RCC 7860 (cell line): ENCODE measurements at regions not wholly inside any gene's neighbourhood (a gene's known extent, or its start where the extent isn't known, plus 50 kb on each side); places are given as distances from the start of the nearest gene placed in this dataset.

Experiments
- DNase-seq: peaks from one replicate; pipeline ENCODE4 v3.0.0-alpha.2; 2015; ENCODE audit warnings: low spot score
- FAIRE-seq: peaks from 2 replicates; lab custom pipeline; 2012; peaks lifted over from hg19 to GRCh38; lab: Jason Lieb, UNC

- DNase-seq (no peak), FAIRE-seq (no peak)
Observed at GRCh38 chr2:147521936-147522335, 322.9 kb upstream of the ACVR2A start.

- DNase-seq = no peak
- FAIRE-seq = no peak
Observed at GRCh38 chr2:147520817-147521216, 324.0 kb upstream of the ACVR2A start.

- DNase-seq (no peak), FAIRE-seq (no peak)
Observed at GRCh38 chr2:147519178-147519577, 325.7 kb upstream of the ACVR2A start.

DNA sequence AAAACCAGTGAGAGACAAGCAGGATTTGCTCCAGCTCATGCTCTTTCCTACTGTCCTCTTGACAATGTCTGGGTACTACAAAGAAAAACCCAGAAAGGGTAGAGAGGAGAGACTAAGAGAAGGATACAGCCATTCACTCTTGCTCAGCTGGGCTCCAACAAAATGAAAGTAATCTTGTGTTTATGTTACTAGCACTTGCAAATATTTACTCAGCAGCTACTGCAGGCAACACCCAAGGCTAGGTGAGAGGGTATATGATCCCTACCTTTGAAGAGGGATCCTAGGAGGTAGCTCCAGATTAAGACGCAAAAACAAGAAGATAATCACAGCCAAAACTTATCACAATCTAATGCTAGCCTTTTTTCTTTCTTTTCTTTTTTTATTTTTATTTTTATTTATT is 329.6 kb upstream of the ACVR2A start:
- no peak for FAIRE-seq
- DNase-seq = no peak

DNA sequence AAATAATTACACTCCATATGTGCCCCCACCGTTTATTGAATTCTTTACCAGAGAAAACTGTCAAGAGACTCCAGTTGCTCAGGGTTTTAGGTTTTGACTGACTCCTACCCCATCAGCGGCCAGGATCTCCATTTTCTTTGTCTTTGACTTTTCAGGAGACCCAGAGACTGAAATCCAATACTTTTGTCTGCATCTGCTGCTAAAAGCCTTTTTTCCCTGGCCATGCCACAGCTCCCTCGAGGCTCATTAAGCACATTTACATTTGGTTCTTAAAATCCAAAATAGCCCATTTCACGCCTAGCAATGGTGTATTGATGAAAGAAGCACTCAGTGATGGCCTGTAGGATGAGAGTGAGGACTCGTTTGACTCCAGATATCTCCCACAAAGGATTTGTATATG is 332.6 kb upstream of the ACVR2A start:
- FAIRE-seq = no peak
- no peak for DNase-seq

DNA sequence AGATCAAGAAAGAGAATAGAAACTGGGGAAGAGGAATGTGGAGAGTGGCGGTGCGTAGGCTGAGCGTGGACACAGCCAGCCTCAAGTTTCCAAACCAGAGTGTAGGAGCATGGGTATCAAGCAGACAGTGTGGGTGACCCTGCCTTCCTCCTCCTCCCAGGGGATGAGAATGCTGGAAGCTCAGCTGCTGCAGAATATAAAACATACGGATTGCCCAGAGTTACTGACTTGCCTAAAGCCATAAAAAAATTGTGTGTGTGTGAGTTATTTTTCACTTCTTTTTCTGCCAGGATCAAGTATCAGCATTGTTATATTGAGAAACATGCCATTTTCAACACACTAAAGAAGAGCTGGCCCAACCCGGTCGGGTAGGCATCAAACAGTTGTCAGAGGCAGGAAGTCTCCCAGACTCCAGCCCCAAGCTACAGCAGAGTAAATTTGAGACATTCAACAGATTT is 333.3 kb upstream of the ACVR2A start:
- no peak for DNase-seq
- no peak for FAIRE-seq

DNA sequence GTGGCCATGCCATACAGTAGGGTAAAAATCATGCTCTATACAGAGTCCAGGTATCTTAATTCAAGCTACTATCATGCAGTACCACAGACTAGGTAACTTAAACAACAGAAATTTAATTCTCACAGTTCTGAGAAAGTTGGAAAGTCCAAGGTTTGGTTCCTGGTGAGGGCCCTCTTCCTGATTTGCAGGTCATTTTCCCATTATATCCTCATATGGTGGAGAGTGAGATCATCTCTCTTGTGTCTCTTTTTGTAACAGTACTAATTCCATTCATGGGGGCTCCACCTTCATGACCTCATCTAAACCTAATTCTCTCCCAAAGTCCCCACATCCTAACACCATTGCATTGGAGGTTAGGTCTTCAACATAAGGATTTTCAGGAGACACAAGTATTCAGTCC is 335.0 kb upstream of the ACVR2A start:
- DNase-seq (no peak), FAIRE-seq (no peak)

GRCh38 chr2:147506889-147507288 is 337.9 kb upstream of the ACVR2A start:
- DNase-seq (no peak), FAIRE-seq (no peak)

DNA sequence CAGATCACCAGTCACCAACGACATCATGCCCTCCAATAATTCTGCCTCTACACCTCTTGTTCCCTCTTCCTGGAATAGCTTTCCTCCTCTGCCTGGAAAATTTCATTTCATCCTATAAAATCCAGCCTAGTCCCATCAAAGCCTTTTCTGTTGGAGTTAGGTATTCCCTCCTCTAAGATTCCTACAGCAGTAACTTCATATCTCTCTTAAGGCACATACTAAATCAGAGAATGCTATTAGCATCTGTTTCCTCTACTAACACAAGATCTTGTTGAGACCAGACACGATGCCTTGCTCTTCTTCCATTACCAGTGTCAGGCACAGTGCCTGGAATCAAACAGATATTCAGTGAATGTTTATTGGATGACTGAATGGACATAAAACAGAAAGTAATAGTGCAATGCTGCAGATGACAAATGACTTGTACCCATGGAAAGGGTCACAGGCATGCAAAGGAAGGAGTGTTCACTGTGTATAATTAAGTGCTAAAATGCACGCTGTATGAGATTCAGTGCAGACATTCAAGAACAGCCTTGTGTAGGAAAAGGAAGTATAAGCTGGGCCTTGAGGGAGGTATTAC is 342.0 kb upstream of the ACVR2A start:
- FAIRE-seq (no peak), DNase-seq (no peak)

- FAIRE-seq (no peak), DNase-seq (no peak)
Observed at GRCh38 chr2:147501968-147502367, 342.9 kb upstream of the ACVR2A start.

GRCh38 chr2:147500819-147501395 is 343.9 kb upstream of the ACVR2A start:
- FAIRE-seq = no peak
- DNase-seq = no peak

GRCh38 chr2:147500229-147500628 is 344.6 kb upstream of the ACVR2A start:
- DNase-seq (no peak), FAIRE-seq (no peak)

- FAIRE-seq (peak; percentile 42), DNase-seq (no peak)
Observed at GRCh38 chr2:147499785-147500184, 345.0 kb upstream of the ACVR2A start.

DNA sequence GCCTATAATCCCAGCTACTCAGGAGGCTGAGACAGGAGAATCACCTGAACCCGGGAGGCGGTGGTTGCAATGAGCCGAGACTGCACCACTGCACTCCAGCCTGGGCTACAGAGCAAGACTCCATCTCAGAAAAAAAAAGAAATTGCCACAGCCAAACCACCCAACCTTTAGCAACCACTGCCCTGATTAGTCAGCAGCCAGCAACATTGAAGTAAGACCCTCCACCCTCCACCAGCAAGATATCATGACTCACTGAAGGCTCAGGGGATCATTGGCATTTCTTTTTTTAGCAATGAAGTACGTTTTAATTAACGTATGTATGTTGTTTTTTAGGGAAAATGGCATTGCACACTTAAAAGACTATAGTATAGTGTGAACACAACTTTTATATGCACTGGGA is 349.1 kb upstream of the ACVR2A start:
- FAIRE-seq (no peak), DNase-seq (no peak)

GRCh38 chr2:147492471-147492870 is 352.4 kb upstream of the ACVR2A start:
- DNase-seq = no peak
- no peak for FAIRE-seq

- DNase-seq (no peak), FAIRE-seq (no peak)
Observed at GRCh38 chr2:147491506-147491905, 353.3 kb upstream of the ACVR2A start.

GRCh38 chr2:147490401-147491261 is 354.2 kb upstream of the ACVR2A start:
- no peak for DNase-seq
- FAIRE-seq = no peak

GRCh38 chr2:147488472-147488871 is 356.4 kb upstream of the ACVR2A start:
- no peak for DNase-seq
- FAIRE-seq = no peak

GRCh38 chr2:147487978-147488289 is 356.9 kb upstream of the ACVR2A start:
- FAIRE-seq = no peak
- no peak for DNase-seq

GRCh38 chr2:147487286-147487977 is 357.4 kb upstream of the ACVR2A start:
- DNase-seq (no peak), FAIRE-seq (no peak)

DNA sequence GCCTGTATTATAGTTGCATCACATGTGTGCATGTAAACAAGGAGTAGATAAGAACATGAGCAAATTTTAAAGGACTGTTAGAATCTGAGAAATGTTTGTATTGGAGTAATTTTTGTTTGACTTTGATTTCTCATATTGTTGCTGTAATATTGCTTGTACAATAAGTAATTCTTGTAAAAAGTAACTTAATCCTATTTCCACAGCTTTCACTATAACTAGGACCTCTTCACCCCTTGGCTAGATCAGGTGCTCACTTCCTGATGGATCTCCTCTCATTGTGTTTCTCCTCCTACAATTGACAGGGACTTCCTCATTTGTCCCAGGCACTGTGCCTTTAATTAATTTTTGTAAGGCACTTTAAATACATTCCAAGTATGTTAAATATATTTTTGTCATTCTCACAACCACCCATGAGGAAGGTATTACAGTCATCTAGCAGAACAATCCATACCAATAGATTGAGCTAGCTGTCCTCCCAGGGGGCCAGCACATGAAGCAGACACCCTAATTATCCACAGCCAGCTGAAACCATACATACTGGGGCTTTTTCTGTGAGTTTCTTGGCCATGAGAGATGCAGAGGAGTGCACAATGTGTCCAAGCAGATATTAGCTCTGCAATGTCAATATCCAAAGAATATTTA is 359.5 kb upstream of the ACVR2A start:
- FAIRE-seq (no peak), DNase-seq (no peak)
